ENCODE measurements at regions not wholly inside any gene's neighbourhood (a gene's known extent, or its start where the extent isn't known, plus 50 kb on each side); places are given as distances from the start of the nearest gene placed in this dataset.
"Not testable (repeated sequence)": the region's sequence is repeated elsewhere in the genome, so short reads cannot be mapped to it uniquely, and the experiment has no call there.

- DNase-seq: no peak
Observed at GRCh38 chr6:25192590-25193459, 86.3 kb upstream of the CARMIL1 start.

- DNase-seq: no peak
Observed at GRCh38 chr6:25193460-25194171, 85.6 kb upstream of the CARMIL1 start.

GRCh38 chr6:25194172-25194678 lies 84.9 kb upstream of the CARMIL1 start:
- no peak for DNase-seq

GRCh38 chr6:25196464-25196863 lies 82.7 kb upstream of the CARMIL1 start:
- DNase-seq: no peak

GRCh38 chr6:25197111-25197510 lies 82.1 kb upstream of the CARMIL1 start:
- DNase-seq: no peak

- DNase-seq: no peak
Observed at GRCh38 chr6:25199544-25199943, 79.6 kb upstream of the CARMIL1 start.

- no peak for DNase-seq
Observed at GRCh38 chr6:25202504-25202903, 76.7 kb upstream of the CARMIL1 start.

- DNase-seq: no peak
Observed at GRCh38 chr6:25205629-25206028, 73.5 kb upstream of the CARMIL1 start.

- not testable (repeated sequence) for DNase-seq
Observed at GRCh38 chr6:25207453-25208155, 71.6 kb upstream of the CARMIL1 start.

GRCh38 chr6:25215881-25216280 lies 63.3 kb upstream of the CARMIL1 start:
- DNase-seq: no peak

GRCh38 chr6:25217302-25217701 lies 61.9 kb upstream of the CARMIL1 start:
- no peak for DNase-seq

GRCh38 chr6:25217829-25218228 lies 61.3 kb upstream of the CARMIL1 start:
- no peak for DNase-seq

- DNase-seq: no peak
Observed at GRCh38 chr6:25218346-25218745, 60.8 kb upstream of the CARMIL1 start.

- DNase-seq: no peak
Observed at GRCh38 chr6:25219216-25219916, 59.8 kb upstream of the CARMIL1 start.

- no peak for DNase-seq
Observed at GRCh38 chr6:25219917-25220278, 59.3 kb upstream of the CARMIL1 start.

- no peak for DNase-seq
Observed at GRCh38 chr6:25220857-25221256, 58.3 kb upstream of the CARMIL1 start.

GRCh38 chr6:25222006-25222678 lies 57.0 kb upstream of the CARMIL1 start:
- no peak for DNase-seq

GRCh38 chr6:25223490-25223991 lies 55.6 kb upstream of the CARMIL1 start:
- peak; percentile 60 to 68 for DNase-seq

GRCh38 chr6:25224242-25224641 lies 54.9 kb upstream of the CARMIL1 start:
- DNase-seq: no peak

GRCh38 chr6:25227854-25228253 lies 51.3 kb upstream of the CARMIL1 start:
- no peak for DNase-seq

Measured in CD4-positive, alpha-beta T cell treated with Interferon alpha-2 for 1 hour (primary cell).